Vagina (tissue), 2 donors: ENCODE measurements at regions not wholly inside any gene's neighbourhood (a gene's known extent, or its start where the extent isn't known, plus 50 kb on each side); places are given as distances from the start of the nearest gene placed in this dataset.

Experiments used
- DNase-seq, 2 donors: peaks; one replicate each; pipeline ENCODE4 v3.0.0-alpha.2; 2017; ENCODE audit errors: extremely low spot score in 2 of 2
- H3K27ac ChIP-seq: fragments of 200-600 bp; sonication (generic); one replicate; pipeline ENCODE4 v1.5.1; 2019
- H3K27me3 ChIP-seq: fragments of 200-600 bp; sonication (generic); one replicate; pipeline ENCODE4 v1.5.1; 2019
- H3K36me3 ChIP-seq, 2 donors: fragments of 200-600 bp; sonication (generic); one replicate each; pipeline ENCODE4 v1.5.1; 2017 to 2019
- H3K4me1 ChIP-seq: fragments of 200-600 bp; sonication (generic); one replicate; pipeline ENCODE4 v1.5.1; 2019
- H3K4me3 ChIP-seq, 2 donors: fragments of 200-600 bp; sonication (generic); 1 replicate in 1 of 2; 2 replicates in 1 of 2; pipeline ENCODE4 v1.5.1; 2016 to 2019
- H3K9me3 ChIP-seq: fragments of 200-600 bp; sonication (generic); one replicate; pipeline ENCODE4 v1.5.1; 2019
- POLR2A ChIP-seq, 2 donors: fragments of 450-650 bp; IDR thresholded peaks; one replicate each; pipeline ENCODE4 v1.6.1; 2017; ENCODE audit warnings: antibody characterized with exemption in 2 of 2, mild to moderate bottlenecking in 2 of 2, moderate library complexity in 2 of 2
- POLR2AphosphoS5 ChIP-seq, 2 donors: sonication (generic); formaldehyde crosslinking; IDR thresholded peaks; one replicate each; pipeline ENCODE4 v1.9.0; 2017; ENCODE audit warnings: antibody characterized with exemption in 2 of 2, mild to moderate bottlenecking in 2 of 2, low read depth in 1 of 2; ENCODE audit not compliant: insufficient read depth in 1 of 2
- intact Hi-C: fragments of 100-400 bp; cut with DNase I; formaldehyde crosslinking; loops from one replicate; pipeline ENCODE4 v1.15.1; 2023
- TF ChIP-seq, protein P1 (sequence below), 3 experiments: fragments of 450-650 bp in 2 of 3; fragments of 200-600 bp in 1 of 3; sonication (generic) in 1 of 3; IDR thresholded peaks; one replicate each; pipeline ENCODE4 v1.5.1; 2017 to 2019; ENCODE audit warnings: antibody characterized with exemption in 3 of 3, mild to moderate bottlenecking in 2 of 3, moderate library complexity in 2 of 3

- Histone ChIP-seq H3K4me1 (no peaks in the 10 kb centered on the region), H3K4me3 (no peak overlapping the region), H3K27me3 (no peaks in the 10 kb centered on the region), H3K9me3 (no peaks in the 10 kb centered on the region), H3K27ac (no peak overlapping the region), H3K36me3 (no peaks in the 10 kb centered on the region)
- TF ChIP-seq POLR2A (IDR thresholded peaks at IDR 0.05) (no peak), POLR2AphosphoS5 (IDR thresholded peaks at IDR 0.05; ENCODE audit: insufficient read depth in 1 of 2, low read depth in 1 of 2) (no peak)
- TF ChIP-seq, protein P1, sequence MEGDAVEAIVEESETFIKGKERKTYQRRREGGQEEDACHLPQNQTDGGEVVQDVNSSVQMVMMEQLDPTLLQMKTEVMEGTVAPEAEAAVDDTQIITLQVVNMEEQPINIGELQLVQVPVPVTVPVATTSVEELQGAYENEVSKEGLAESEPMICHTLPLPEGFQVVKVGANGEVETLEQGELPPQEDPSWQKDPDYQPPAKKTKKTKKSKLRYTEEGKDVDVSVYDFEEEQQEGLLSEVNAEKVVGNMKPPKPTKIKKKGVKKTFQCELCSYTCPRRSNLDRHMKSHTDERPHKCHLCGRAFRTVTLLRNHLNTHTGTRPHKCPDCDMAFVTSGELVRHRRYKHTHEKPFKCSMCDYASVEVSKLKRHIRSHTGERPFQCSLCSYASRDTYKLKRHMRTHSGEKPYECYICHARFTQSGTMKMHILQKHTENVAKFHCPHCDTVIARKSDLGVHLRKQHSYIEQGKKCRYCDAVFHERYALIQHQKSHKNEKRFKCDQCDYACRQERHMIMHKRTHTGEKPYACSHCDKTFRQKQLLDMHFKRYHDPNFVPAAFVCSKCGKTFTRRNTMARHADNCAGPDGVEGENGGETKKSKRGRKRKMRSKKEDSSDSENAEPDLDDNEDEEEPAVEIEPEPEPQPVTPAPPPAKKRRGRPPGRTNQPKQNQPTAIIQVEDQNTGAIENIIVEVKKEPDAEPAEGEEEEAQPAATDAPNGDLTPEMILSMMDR (IDR thresholded peaks at IDR 0.05): no peak
- intact Hi-C loops: no loop called here
- no peak for DNase-seq
Measured at GRCh38 chr4:123609829-123610228, 213.2 kb downstream of the SPRY1 start.

GRCh38 chr4:123613586-123614344 lies 217.2 kb downstream of the SPRY1 start:
- H3K27ac ChIP-seq: no peak overlapping the region
- intact Hi-C loops: no loop called here

DNA sequence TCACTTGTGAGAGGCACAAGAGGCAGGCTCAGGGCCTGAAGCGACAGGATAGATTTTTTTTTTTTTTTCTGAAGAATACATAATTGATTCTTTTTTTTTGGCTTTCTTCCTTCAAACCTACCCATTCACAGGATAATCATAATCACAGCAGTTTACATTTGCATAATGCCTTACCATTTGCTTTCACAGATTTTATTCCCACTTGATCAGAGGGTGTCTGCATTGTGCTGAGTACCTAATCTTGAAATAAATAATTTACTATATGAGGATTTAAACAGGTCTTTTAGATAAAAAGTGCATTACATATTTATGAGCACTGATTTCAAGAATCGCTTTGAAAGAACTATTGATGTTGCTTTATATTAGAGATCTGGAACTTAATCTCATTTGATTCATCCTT lies 219.3 kb downstream of the SPRY1 start:
- Histone ChIP-seq H3K9me3 (no peaks in the 10 kb centered on the region), H3K4me3 (no peak overlapping the region), H3K4me1 (peaks cover 18% of the 10 kb centered on the region), H3K36me3 (no peaks in the 10 kb centered on the region), H3K27me3 (no peaks in the 10 kb centered on the region), H3K27ac (no peak overlapping the region)
- no peak for DNase-seq
- intact Hi-C loops: no loop called here
- TF ChIP-seq POLR2AphosphoS5 (IDR thresholded peaks at IDR 0.05; ENCODE audit: insufficient read depth in 1 of 2, low read depth in 1 of 2): no peak
- TF ChIP-seq, protein P1 (IDR thresholded peaks at IDR 0.05): no peak
- TF ChIP-seq POLR2A (IDR thresholded peaks at IDR 0.05): no peak

More at GRCh38 chr4:123613586-123614344, 217.2 kb downstream of the SPRY1 start:
- Histone ChIP-seq H3K36me3 (no peaks in the 10 kb centered on the region), H3K4me3 (no peak overlapping the region), H3K9me3 (no peaks in the 10 kb centered on the region), H3K4me1 (peaks cover 18% of the 10 kb centered on the region), H3K27me3 (no peaks in the 10 kb centered on the region)
- TF ChIP-seq POLR2A (IDR thresholded peaks at IDR 0.05): no peak
- TF ChIP-seq, protein P1 (IDR thresholded peaks at IDR 0.05): no peak
- no peak for TF ChIP-seq POLR2AphosphoS5 (IDR thresholded peaks at IDR 0.05; ENCODE audit: insufficient read depth in 1 of 2, low read depth in 1 of 2)
- no peak for DNase-seq

DNA sequence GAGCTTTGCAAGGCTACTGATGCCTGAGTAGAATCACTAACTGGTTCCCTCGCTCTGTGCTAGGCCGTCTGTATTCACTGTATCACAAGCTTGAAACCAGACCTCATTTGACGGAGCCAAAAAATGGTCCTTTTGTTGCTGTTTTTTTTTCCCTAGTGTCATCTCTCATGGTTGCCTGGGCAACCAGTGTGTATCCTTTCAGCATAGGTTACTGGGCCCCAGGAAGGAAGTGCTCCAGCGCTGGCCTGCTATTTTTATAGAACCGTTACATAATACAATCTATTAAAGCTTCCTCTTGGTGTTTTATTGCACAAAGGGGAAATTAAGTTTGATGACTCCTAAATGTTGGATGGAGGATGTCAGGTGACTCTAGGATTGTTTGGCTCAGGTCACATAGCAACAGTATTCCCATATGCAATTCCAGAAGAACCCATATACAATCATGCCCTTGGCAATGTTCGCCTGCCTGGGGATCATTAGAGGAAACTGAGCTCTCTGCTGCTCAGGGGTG lies 220.4 kb downstream of the SPRY1 start:
- Histone ChIP-seq H3K4me3 (no peak overlapping the region), H3K4me1 (peaks cover 18% of the 10 kb centered on the region), H3K9me3 (no peaks in the 10 kb centered on the region), H3K27me3 (no peaks in the 10 kb centered on the region), H3K36me3 (no peaks in the 10 kb centered on the region), H3K27ac (no peak overlapping the region)
- TF ChIP-seq POLR2A (IDR thresholded peaks at IDR 0.05) (no peak), POLR2AphosphoS5 (IDR thresholded peaks at IDR 0.05; ENCODE audit: insufficient read depth in 1 of 2, low read depth in 1 of 2) (peak in 1 of 2 donors; percentile 66)
- TF ChIP-seq, protein P1 (IDR thresholded peaks at IDR 0.05): no peak
- DNase-seq: no peak
- intact Hi-C loops: no loop called here

DNA sequence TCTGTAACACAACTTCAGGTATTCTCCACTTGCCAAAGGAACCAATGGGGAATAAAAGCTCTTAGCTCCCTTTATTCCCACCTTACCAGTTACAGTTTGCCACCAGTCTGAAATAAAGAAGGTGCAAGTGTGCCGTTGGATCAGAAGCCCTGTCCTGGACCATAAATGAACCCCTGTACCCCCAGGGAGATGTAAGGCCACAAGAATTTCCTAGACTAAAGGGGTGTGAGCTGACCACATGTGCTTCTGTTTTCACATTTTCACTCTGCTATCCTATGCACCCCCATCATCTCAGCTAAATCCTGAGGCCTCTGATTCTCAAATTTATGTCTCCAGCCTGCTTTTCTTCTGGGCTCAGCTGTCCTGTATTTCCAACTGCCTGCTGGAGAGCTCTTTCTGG lies 221.2 kb downstream of the SPRY1 start:
- Histone ChIP-seq H3K27me3 (no peaks in the 10 kb centered on the region), H3K4me1 (peaks cover 18% of the 10 kb centered on the region), H3K27ac (no peak overlapping the region), H3K4me3 (no peak overlapping the region), H3K9me3 (no peaks in the 10 kb centered on the region), H3K36me3 (no peaks in the 10 kb centered on the region)
- intact Hi-C loops: no loop called here
- no peak for DNase-seq
- TF ChIP-seq, protein P1 (IDR thresholded peaks at IDR 0.05): no peak
- TF ChIP-seq POLR2A (IDR thresholded peaks at IDR 0.05) (no peak), POLR2AphosphoS5 (IDR thresholded peaks at IDR 0.05; ENCODE audit: insufficient read depth in 1 of 2, low read depth in 1 of 2) (no peak)
